ENCODE measurements at regions not wholly inside any gene's neighbourhood (a gene's known extent, or its start where the extent isn't known, plus 50 kb on each side); places are given as distances from the start of the nearest gene placed in this dataset.

DNA sequence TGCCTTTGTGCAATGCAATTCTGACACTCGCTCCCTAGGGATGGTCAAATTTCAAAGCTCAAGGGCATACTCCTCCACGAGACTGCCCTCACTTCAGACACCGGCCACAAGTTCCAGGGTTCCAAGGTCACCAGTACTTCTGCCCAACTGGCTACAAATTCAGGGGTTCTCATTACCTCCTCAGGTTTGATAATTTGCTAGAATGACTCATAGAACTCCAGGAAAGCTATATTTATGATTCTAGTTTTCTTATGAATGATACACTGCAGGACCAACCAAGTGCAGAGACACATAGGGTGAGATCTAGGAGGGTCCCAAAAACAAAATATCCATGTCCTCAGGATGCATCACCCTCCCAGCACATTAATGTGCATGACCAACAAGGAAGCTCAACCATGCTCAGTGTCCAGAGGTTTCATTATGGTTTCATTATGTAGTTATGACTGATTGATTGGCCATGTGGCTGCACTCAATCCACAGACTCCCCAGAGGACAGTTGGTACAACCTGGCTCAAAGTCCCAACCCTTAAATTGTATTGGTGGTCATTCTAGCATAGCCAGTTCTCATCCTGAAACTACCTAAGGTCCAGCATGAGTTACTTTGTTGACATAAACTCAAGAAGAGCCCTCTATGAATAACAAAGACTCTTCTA lies 170.4 kb upstream of the LRRN1 start:
- in situ Hi-C loops (cut with HindIII; ENCODE audit: low sequenced_read_pairs): no loop called here
- H3K4me3 ChIP-seq (ENCODE audit: low read depth, low read length): no peak overlapping the region
- DNase-seq (ENCODE audit: low read depth, low spot score): no peak
- no peak for TF ChIP-seq CTCF (IDR thresholded peaks at IDR 0.05; ENCODE audit: low read depth, low read length)

DNA sequence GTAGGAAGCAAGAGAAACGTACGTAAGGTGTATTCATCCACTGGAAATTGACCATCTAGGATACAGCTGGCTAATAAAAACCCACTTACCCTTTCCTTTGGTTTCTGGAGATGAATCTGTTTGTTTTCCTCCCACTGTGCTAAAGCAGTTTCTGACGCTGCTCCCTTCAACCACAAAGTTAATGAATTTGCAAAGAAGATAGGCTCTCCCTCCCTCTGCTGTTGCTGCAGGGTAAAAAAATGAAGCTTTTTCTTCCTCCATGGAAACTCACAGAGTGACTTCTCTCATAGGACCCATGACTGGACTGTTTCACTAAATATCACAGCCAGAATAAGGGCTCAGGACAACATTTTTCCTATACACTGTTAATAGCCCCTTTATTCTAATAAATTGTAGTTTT lies 172.1 kb upstream of the LRRN1 start:
- in situ Hi-C loops (cut with HindIII; ENCODE audit: low sequenced_read_pairs): no loop called here
- no peak for TF ChIP-seq CTCF (IDR thresholded peaks at IDR 0.05; ENCODE audit: low read depth, low read length)
- peak; percentile 10 for DNase-seq (ENCODE audit: low read depth, low spot score)
- no peak overlapping the region for H3K4me3 ChIP-seq (ENCODE audit: low read depth, low read length)

DNA sequence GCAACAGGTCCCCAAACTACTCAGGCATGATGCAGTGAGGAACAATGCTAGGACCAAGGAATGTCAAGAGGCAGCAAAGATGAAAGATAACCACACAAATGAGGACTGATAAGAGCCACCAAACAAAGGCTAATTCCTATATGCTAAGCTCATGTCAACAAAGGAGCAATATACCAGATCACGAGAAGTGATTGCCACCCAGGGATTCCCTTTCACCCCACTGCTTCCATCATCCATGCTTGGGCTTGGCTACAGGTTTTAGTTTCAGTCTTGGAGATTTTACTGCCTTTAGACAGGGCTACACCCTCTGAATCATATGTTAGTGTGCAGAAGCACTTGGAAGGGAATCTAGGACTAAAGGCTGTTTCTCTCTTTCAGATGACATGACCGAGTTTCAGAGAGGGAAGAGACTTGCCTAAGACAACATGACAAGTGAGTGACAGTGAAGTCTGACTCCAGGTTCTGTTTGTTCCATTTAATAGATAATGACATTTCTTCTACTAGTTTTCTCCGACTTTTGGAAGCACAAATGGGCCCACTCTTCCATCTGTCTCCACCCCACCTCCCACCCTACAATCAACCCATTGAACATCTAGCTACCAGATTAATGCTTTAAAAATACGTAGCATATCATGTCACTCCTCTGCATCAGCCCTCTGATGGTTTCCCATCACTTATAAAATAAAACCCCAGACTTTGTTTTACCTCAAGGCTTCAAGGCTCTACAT lies 173.5 kb upstream of the LRRN1 start:
- no peak overlapping the region for H3K4me3 ChIP-seq (ENCODE audit: low read depth, low read length)
- in situ Hi-C loops (cut with HindIII; ENCODE audit: low sequenced_read_pairs): no loop called here
- TF ChIP-seq CTCF (IDR thresholded peaks at IDR 0.05; ENCODE audit: low read depth, low read length): no peak
- peak; percentile 7 for DNase-seq (ENCODE audit: low read depth, low spot score)

DNA sequence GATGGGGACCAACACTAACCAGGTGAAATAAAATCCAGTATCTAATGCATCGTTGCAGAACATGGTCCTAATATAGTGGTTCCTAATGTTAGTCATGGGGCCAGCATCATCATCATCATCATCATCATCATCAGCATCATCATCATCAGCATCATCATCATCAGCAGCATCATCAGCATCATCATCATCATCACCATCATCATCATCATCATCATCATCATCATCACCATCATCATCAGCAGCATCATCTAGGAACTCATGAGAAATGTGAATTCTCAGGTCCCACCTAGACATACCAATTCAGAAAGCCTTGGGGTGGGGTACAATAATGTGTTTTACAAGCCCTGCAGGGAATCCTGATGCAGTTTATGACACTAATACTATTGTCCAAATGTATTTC lies 179.4 kb upstream of the LRRN1 start:
- H3K4me3 ChIP-seq (ENCODE audit: low read depth, low read length): no peak overlapping the region
- no peak for DNase-seq (ENCODE audit: low read depth, low spot score)
- in situ Hi-C loops (cut with HindIII; ENCODE audit: low sequenced_read_pairs): no loop called here
- no peak for TF ChIP-seq CTCF (IDR thresholded peaks at IDR 0.05; ENCODE audit: low read depth, low read length)

GRCh38 chr3:3618623-3619022 lies 180.6 kb upstream of the LRRN1 start:
- H3K4me3 ChIP-seq (ENCODE audit: low read depth, low read length): no peak overlapping the region
- in situ Hi-C loops (cut with HindIII; ENCODE audit: low sequenced_read_pairs): no loop called here
- DNase-seq (ENCODE audit: low read depth, low spot score): no peak
- no peak for TF ChIP-seq CTCF (IDR thresholded peaks at IDR 0.05; ENCODE audit: low read depth, low read length)

DNA sequence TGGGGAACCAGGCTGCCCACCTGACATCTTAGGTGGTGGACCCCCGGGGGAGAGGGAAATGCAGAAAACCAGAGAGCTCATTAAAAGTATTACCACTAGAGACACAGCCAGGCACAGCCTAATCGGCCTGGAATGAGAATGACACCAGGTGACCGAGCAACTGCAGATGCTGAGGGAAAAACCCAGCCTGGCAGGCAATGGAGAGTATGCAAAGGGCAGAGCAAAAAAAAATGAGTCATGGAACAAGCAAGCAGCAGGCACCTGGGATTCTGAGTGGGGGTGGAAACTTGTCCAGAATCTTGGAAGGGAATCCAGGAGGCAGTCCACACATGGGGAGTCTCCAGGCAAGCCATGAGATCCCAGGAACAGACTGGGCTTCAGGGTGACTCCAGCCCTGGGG lies 183.7 kb upstream of the LRRN1 start:
- in situ Hi-C loops (cut with HindIII; ENCODE audit: low sequenced_read_pairs): no loop called here
- TF ChIP-seq CTCF (IDR thresholded peaks at IDR 0.05; ENCODE audit: low read depth, low read length): no peak
- DNase-seq (ENCODE audit: low read depth, low spot score): no peak
- H3K4me3 ChIP-seq (ENCODE audit: low read depth, low read length): no peak overlapping the region
